ENCODE measurements at regions not wholly inside any gene's neighbourhood (a gene's known extent, or its start where the extent isn't known, plus 50 kb on each side); places are given as distances from the start of the nearest gene placed in this dataset.
"Not testable (repeated sequence)": the region's sequence is repeated elsewhere in the genome, so short reads cannot be mapped to it uniquely, and the experiment has no call there.

DNA sequence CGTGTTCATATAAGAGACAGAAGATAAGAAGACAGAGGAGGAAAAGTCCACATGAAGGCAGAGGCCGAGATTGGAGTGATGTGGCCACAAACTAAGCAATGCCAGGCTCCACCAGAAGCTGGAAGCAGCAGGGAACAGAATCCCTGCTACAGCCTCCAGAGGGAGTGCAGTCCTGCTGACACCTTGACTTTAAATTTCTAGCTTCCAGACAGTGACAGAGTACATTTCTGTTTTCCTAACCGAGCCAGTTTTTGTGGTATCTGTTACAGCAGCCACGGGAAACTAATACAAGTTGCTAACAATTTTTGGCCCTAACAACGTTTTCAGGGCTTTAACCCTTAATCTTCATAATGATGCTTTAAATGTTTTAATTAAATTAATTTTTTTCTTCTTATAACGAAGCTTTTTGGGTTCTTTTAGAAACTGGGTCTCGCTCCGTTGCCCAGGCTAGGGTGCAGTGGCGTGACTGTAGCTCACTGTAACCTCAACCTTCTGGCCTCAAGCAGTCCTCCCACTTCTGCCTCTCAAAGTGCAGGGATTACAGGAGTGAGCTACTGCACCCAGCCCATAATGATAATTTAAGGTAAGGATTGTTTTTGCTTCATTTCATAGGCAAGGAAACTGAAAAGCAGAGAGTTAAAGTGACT lies 202.3 kb upstream of the PROK2 start:
- DNase-seq (ENCODE audit: low read depth in 2 of 2, low spot score in 1 of 2): no peak

- no peak for DNase-seq (ENCODE audit: low read depth in 2 of 2, low spot score in 1 of 2)
Measured at GRCh38 chr3:71986606-71987005, 201.7 kb upstream of the PROK2 start.

- no peak for DNase-seq (ENCODE audit: low read depth in 2 of 2, low spot score in 1 of 2)
Measured at GRCh38 chr3:71984843-71985613, 200.1 kb upstream of the PROK2 start.

GRCh38 chr3:71983694-71984093 lies 198.7 kb upstream of the PROK2 start:
- DNase-seq (ENCODE audit: low read depth in 2 of 2, low spot score in 1 of 2): no peak

- not testable (repeated sequence) for DNase-seq (ENCODE audit: low read depth in 2 of 2, low spot score in 1 of 2)
Measured at GRCh38 chr3:71982506-71983258, 197.7 kb upstream of the PROK2 start.

DNA sequence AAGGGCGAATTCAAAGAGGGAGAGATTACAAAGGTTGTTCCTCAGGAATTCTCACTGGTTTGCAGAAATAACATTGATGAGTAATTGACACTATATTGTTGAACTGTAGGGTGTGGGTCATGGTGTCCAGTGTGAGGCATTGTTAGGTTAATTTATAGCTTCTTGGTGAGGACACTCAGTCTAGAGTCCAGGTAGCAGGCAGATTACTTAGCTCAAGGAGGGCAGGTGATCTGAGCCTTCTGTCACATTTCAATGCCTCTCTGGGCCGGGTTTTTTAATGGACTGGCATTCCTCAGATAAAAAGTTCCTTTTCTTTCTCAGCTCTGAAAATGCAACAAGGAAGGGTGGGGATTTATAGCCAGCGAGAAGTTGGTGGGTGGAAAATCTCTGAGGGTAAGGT lies 194.2 kb upstream of the PROK2 start:
- no peak for DNase-seq (ENCODE audit: low read depth in 2 of 2, low spot score in 1 of 2)

GRCh38 chr3:71978150-71978721 lies 193.3 kb upstream of the PROK2 start:
- DNase-seq (ENCODE audit: low read depth in 2 of 2, low spot score in 1 of 2): no peak

GRCh38 chr3:71977525-71977924 lies 192.6 kb upstream of the PROK2 start:
- DNase-seq (ENCODE audit: low read depth in 2 of 2, low spot score in 1 of 2): no peak

- no peak for DNase-seq (ENCODE audit: low read depth in 2 of 2, low spot score in 1 of 2)
Measured at GRCh38 chr3:71975573-71975972, 190.6 kb upstream of the PROK2 start.

- no peak for DNase-seq (ENCODE audit: low read depth in 2 of 2, low spot score in 1 of 2)
Measured at GRCh38 chr3:71974786-71975185, 189.8 kb upstream of the PROK2 start.

GRCh38 chr3:71973274-71974030 lies 188.5 kb upstream of the PROK2 start:
- DNase-seq (ENCODE audit: low read depth in 2 of 2, low spot score in 1 of 2): no peak

- DNase-seq (ENCODE audit: low read depth in 2 of 2, low spot score in 1 of 2): no peak
Measured at GRCh38 chr3:71972031-71972430, 187.1 kb upstream of the PROK2 start.

DNA sequence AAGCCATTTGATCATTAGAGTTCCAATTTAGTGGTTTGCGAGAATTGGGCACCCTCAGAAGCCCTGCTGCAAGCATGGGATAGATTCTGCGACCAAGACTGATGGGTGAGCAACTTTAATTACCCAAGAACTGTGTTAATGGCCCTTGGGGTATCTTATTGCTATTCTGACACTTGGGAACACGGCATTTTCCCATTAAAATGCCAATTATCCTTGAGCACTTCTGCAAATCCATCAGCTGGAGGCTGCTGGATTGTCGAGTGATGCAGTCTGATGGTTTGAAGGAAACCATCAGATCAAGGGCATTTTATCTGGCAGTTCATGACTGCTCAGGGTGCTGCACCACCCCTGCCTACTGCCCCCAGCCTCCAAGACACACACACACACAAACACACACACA lies 183.6 kb upstream of the PROK2 start:
- no peak for DNase-seq (ENCODE audit: low read depth in 2 of 2, low spot score in 1 of 2)

DNA sequence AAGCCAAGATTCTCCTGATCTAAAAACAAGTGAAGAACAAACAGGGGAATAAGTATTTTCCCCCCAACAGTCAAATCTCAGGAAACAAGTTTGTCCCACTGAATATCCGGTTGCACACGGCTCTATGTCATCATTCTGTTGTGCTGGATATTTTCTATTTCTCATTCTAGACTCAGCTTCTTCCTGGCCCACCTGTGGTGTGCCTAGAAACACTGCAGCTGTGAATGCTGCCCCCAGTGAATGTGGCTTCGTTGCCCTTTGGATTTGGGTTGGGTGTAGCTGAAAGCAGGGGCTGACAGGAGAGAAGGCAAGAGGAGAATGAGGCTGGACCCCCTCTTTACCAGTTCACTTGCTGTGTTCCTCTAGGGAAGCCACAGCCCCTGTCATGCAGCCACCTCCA lies 181.2 kb upstream of the PROK2 start:
- DNase-seq (ENCODE audit: low read depth in 2 of 2, low spot score in 1 of 2): no peak

- DNase-seq (ENCODE audit: low read depth in 2 of 2, low spot score in 1 of 2): no peak
Measured at GRCh38 chr3:71964170-71964569, 179.2 kb upstream of the PROK2 start.

- DNase-seq (ENCODE audit: low read depth in 2 of 2, low spot score in 1 of 2): no peak
Measured at GRCh38 chr3:71962561-71963240, 177.8 kb upstream of the PROK2 start.

GRCh38 chr3:71961891-71962290 lies 176.9 kb upstream of the PROK2 start:
- DNase-seq (ENCODE audit: low read depth in 2 of 2, low spot score in 1 of 2): no peak

DNA sequence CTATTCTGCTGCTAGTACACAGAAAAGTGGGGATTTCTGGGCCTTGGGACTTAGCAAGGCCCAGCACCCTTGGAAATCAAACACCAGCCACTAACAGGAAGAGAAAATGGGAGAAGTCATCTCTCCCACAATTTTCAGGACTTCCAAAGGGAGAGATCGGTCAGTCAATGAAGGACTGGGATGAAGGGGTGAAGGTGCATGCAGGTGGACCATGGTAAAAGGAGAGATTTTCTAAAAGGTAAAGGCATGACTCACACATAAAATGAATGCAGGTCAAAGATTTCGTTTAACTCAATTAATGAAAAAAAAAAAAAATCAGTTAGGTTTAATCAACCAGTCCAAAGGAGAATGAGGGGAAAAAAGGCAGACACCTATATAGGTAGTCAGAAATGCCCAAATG lies 176.4 kb upstream of the PROK2 start:
- DNase-seq (ENCODE audit: low read depth in 2 of 2, low spot score in 1 of 2): no peak

- DNase-seq (ENCODE audit: low read depth in 2 of 2, low spot score in 1 of 2): no peak
Measured at GRCh38 chr3:71958533-71958932, 173.6 kb upstream of the PROK2 start.

DNA sequence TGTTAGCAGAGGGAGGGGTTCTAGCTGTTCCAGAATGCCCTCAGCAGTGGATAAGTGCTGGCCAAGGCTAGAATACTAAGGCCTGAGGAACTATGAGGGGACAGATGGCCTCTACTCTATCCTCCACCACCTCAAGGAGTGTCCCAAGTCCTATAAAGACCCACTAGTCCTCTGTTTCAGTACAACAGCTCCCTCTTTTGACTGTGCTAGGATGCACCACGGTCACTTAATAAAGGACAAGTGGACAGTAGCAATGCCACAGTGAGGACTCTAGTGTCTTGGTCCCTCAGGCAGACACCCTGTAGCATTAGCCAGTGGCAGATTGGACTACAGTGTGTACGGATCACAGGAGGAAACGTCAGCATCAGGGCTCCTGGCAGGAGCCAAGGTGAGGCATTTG lies 171.8 kb upstream of the PROK2 start:
- no peak for DNase-seq (ENCODE audit: low read depth in 2 of 2, low spot score in 1 of 2)

DNA sequence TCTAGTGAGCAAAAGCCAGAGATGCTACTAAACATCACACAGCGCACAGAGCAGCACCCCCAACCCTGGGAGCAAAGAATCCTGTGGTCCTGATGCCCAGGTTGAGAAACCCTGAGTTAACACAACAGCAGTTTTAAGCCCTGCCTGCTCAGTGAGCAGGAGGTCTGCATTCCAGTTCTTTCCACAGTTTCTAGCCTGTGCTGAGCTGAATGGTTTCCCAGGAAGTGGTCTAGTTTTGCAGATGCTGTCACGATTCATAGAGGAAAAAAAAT lies 171.1 kb upstream of the PROK2 start:
- DNase-seq (ENCODE audit: low read depth in 2 of 2, low spot score in 1 of 2): no peak

All from stimulated activated CD8-positive, alpha-beta memory T cell treated with anti-CD3 and anti-CD28 coated beads, Interleukin-4, amount 100 ng/mL, for 1 hour (primary cell).